ENCODE measurements at regions not wholly inside any gene's neighbourhood (a gene's known extent, or its start where the extent isn't known, plus 50 kb on each side); places are given as distances from the start of the nearest gene placed in this dataset.
"Not testable (repeated sequence)": the region's sequence is repeated elsewhere in the genome, so short reads cannot be mapped to it uniquely, and the experiment has no call there.

DNA sequence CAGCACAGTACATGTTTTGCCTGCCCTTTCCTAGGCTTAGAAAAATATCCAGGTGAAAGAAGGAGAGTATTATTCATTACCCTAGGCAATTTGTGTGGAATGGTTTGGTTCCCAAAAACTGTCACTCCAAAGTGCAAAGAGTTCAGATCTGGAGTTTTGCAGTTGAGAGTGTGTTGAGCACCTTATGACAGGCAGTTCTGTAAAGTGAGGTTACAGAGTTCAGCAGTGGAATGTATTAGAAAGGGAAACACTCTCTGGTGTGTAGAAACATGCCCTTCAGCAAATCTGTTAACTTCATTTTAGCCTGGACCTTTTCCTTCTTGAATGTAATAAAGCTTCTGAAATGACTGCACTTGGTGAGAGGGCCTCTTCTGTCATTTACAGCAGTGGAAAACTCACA, 154.0 kb upstream of the SSTR1 start:
- DNase-seq (ENCODE audit: low spot score in 2 of 2): no peak
- H3K36me3 Mint-ChIP-seq: no peaks in the 10 kb centered on the region
- H3K9me3 Mint-ChIP-seq: peaks cover 7% of the 10 kb centered on the region
- H3K27me3 Mint-ChIP-seq: no peaks in the 10 kb centered on the region
- H3K27ac Mint-ChIP-seq: no peak overlapping the region
- H3K4me3 Mint-ChIP-seq: no peak overlapping the region
- no peaks in the 10 kb centered on the region for H3K4me1 Mint-ChIP-seq
- no peak for ATAC-seq (ENCODE audit: low read depth)

GRCh38 chr14:38056270-38056669, 151.4 kb upstream of the SSTR1 start:
- H3K27ac Mint-ChIP-seq: no peak overlapping the region
- no peak for ATAC-seq (ENCODE audit: low read depth)
- no peaks in the 10 kb centered on the region for H3K36me3 Mint-ChIP-seq
- DNase-seq (ENCODE audit: low spot score in 2 of 2): no peak
- H3K4me3 Mint-ChIP-seq: no peak overlapping the region
- H3K4me1 Mint-ChIP-seq: no peaks in the 10 kb centered on the region
- no peaks in the 10 kb centered on the region for H3K27me3 Mint-ChIP-seq
- H3K9me3 Mint-ChIP-seq: peaks cover under 1% of the 10 kb centered on the region

DNA sequence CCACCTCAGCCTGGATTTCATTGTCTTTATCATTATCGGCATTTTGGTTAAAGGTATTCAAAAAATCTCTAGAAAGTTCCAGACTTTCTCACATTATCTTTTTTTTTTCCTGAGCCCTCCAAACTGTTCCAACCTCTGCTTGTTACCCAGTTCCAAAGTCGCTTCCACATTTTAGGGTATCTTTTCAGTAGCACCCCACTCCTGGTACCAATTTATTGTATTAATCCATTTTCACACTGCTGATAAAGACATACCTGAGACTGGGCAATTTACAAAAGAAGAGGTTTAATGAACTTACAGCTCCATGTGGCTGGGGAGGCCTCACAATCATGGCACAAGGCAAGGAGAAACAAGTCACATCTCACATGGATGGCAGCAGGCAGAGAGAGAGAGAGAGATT, 145.5 kb upstream of the SSTR1 start:
- not testable (repeated sequence) for H3K27ac Mint-ChIP-seq; ATAC-seq (ENCODE audit: low read depth); H3K4me1 Mint-ChIP-seq; DNase-seq (ENCODE audit: low spot score in 2 of 2); H3K9me3 Mint-ChIP-seq; H3K36me3 Mint-ChIP-seq; H3K4me3 Mint-ChIP-seq; H3K27me3 Mint-ChIP-seq

DNA sequence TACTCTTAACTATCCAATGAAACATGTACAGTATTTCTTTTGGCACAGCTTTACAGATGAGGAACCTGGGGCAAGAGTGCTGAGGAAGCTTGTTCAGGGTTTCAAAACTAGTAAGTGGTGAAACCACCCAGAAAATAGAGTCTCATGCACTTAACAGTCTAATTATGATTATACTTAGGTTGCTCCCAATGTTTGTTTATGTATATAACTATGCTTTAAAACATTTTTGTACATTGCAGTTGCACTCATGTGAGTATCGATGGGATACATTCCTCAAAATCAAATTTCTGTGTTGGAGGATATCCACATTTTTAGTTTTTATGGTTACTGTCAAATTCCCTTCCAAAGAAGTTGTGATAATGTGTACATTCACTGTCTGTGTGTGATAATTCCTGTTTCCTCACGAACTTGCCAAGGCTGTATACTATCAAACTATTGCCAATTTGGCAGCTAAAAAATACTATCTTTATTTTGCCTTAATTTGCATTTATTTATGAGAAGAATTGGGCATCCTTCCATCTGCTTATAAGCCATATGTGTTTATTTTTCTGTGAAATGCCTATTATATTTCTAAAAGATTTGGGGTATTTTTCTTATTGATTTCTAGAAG, 143.9 kb upstream of the SSTR1 start:
- Mint-ChIP-seq H3K27me3 (no peaks in the 10 kb centered on the region), H3K27ac (no peak overlapping the region), H3K4me3 (no peak overlapping the region), H3K36me3 (no peaks in the 10 kb centered on the region), H3K9me3 (peaks cover 5% of the 10 kb centered on the region), H3K4me1 (no peaks in the 10 kb centered on the region)
- ATAC-seq (ENCODE audit: low read depth): no peak
- no peak for DNase-seq (ENCODE audit: low spot score in 2 of 2)

- H3K9me3 Mint-ChIP-seq: peaks cover 5% of the 10 kb centered on the region
- no peak for ATAC-seq (ENCODE audit: low read depth)
- no peaks in the 10 kb centered on the region for H3K36me3 Mint-ChIP-seq
- DNase-seq (ENCODE audit: low spot score in 2 of 2): no peak
- no peaks in the 10 kb centered on the region for H3K27me3 Mint-ChIP-seq
- no peaks in the 10 kb centered on the region for H3K4me1 Mint-ChIP-seq
- H3K4me3 Mint-ChIP-seq: no peak overlapping the region
- H3K27ac Mint-ChIP-seq: no peak overlapping the region
Observed at GRCh38 chr14:38065106-38065762, 142.5 kb upstream of the SSTR1 start.

DNA sequence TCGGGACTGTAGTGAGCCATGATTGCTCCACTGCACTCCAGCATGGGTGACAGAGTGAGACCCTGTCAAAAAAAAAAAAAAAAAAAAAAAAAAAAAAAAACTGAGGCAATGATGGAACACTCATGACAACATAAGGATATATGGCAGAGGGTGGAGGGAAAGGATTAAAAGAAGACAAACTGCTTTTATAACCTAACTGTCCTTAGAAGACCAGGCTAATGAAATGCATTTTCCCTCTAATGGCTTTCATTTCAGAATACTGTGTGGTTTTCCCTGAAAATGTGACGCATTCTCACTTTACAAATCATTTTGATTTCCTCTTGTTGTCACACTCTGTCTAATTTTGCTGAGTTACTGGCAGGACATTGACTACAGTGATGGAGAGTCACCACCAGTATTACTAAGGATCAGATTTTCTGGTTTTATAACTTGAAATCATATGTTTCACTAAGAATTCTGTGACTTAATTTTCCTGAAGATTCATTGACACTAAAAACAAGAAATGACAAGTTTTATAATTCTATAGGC, 137.6 kb upstream of the SSTR1 start:
- no peak overlapping the region for H3K4me3 Mint-ChIP-seq
- peaks cover 4% of the 10 kb centered on the region for H3K9me3 Mint-ChIP-seq
- H3K36me3 Mint-ChIP-seq: no peaks in the 10 kb centered on the region
- ATAC-seq (ENCODE audit: low read depth): no peak
- H3K4me1 Mint-ChIP-seq: no peaks in the 10 kb centered on the region
- no peak overlapping the region for H3K27ac Mint-ChIP-seq
- DNase-seq (ENCODE audit: low spot score in 2 of 2): no peak
- no peaks in the 10 kb centered on the region for H3K27me3 Mint-ChIP-seq

GRCh38 chr14:38073641-38074040, 134.1 kb upstream of the SSTR1 start:
- no peak for ATAC-seq (ENCODE audit: low read depth)
- no peaks in the 10 kb centered on the region for H3K27me3 Mint-ChIP-seq
- peaks cover 10% of the 10 kb centered on the region for H3K9me3 Mint-ChIP-seq
- no peak overlapping the region for H3K4me3 Mint-ChIP-seq
- H3K27ac Mint-ChIP-seq: no peak overlapping the region
- peaks cover 2% of the 10 kb centered on the region for H3K36me3 Mint-ChIP-seq
- no peak for DNase-seq (ENCODE audit: low spot score in 2 of 2)
- no peaks in the 10 kb centered on the region for H3K4me1 Mint-ChIP-seq

DNA sequence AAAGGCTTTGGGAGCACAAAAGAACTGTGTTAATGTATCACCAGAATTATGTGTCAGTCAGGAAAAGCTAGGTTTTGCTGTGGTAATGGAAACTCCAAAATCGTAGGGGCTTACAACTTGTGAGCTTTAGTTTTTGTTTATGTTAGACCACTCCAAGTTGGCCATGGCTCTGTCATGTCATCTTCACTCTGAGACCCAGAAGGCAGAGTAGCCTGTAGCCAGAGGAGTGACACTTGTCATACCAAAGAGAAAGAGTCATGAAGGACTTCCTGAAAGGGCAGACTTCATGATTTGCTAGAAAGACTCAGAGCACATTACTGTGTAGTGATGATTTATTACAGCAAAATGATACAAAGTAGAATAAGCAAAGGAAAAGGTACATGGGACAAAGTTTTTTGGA, 133.6 kb upstream of the SSTR1 start:
- no peak for DNase-seq (ENCODE audit: low spot score in 2 of 2)
- H3K27ac Mint-ChIP-seq: no peak overlapping the region
- H3K4me1 Mint-ChIP-seq: no peaks in the 10 kb centered on the region
- H3K4me3 Mint-ChIP-seq: no peak overlapping the region
- no peaks in the 10 kb centered on the region for H3K27me3 Mint-ChIP-seq
- H3K9me3 Mint-ChIP-seq: peaks cover 10% of the 10 kb centered on the region
- no peak for ATAC-seq (ENCODE audit: low read depth)
- H3K36me3 Mint-ChIP-seq: peaks cover 2% of the 10 kb centered on the region

- ATAC-seq (ENCODE audit: low read depth) (no peak), DNase-seq (ENCODE audit: low spot score in 2 of 2) (no peak)
- H3K27me3 Mint-ChIP-seq: no peaks in the 10 kb centered on the region
- no peaks in the 10 kb centered on the region for H3K4me1 Mint-ChIP-seq
- H3K27ac Mint-ChIP-seq: no peak overlapping the region
- peaks cover 2% of the 10 kb centered on the region for H3K36me3 Mint-ChIP-seq
- H3K4me3 Mint-ChIP-seq: no peak overlapping the region
- H3K9me3 Mint-ChIP-seq: peaks cover 10% of the 10 kb centered on the region
Observed at GRCh38 chr14:38074754-38075153, 132.9 kb upstream of the SSTR1 start.

- Mint-ChIP-seq H3K27me3 (no peaks in the 10 kb centered on the region), H3K4me3 (no peak overlapping the region), H3K9me3 (peaks cover 10% of the 10 kb centered on the region), H3K36me3 (peaks cover 2% of the 10 kb centered on the region), H3K4me1 (no peaks in the 10 kb centered on the region), H3K27ac (no peak overlapping the region)
- DNase-seq (ENCODE audit: low spot score in 2 of 2): no peak
- ATAC-seq (ENCODE audit: low read depth): no peak
Observed at GRCh38 chr14:38078393-38078792, 129.3 kb upstream of the SSTR1 start.

DNA sequence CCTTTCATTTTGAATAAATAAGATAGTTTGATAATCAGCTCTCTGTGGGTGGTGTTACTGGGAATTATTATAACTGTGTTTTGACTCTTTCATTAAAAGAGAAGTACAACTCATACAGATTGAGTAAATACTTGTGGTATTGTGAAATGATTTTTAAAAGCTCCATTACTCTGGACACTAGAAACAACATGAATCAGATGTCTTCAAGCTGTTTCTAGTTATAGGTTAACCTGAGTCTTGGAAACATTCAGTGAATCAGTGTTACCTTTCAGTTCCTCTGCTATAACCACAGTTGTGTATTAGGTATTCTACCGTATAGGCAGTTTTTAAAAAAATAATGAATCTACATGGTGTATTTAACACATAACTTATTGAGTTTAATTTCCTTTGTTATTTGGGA, 128.4 kb upstream of the SSTR1 start:
- Mint-ChIP-seq H3K27ac (no peak overlapping the region), H3K4me1 (no peaks in the 10 kb centered on the region), H3K9me3 (peaks cover 10% of the 10 kb centered on the region), H3K36me3 (peaks cover 2% of the 10 kb centered on the region), H3K27me3 (no peaks in the 10 kb centered on the region), H3K4me3 (no peak overlapping the region)
- DNase-seq (ENCODE audit: low spot score in 2 of 2) (no peak), ATAC-seq (ENCODE audit: low read depth) (no peak)

GRCh38 chr14:38079886-38080285, 127.8 kb upstream of the SSTR1 start:
- no peak for ATAC-seq (ENCODE audit: low read depth)
- Mint-ChIP-seq H3K4me1 (no peaks in the 10 kb centered on the region), H3K27me3 (no peaks in the 10 kb centered on the region), H3K4me3 (no peak overlapping the region), H3K27ac (no peak overlapping the region), H3K36me3 (peaks cover 2% of the 10 kb centered on the region), H3K9me3 (peaks cover 8% of the 10 kb centered on the region)
- no peak for DNase-seq (ENCODE audit: low spot score in 2 of 2)

DNA sequence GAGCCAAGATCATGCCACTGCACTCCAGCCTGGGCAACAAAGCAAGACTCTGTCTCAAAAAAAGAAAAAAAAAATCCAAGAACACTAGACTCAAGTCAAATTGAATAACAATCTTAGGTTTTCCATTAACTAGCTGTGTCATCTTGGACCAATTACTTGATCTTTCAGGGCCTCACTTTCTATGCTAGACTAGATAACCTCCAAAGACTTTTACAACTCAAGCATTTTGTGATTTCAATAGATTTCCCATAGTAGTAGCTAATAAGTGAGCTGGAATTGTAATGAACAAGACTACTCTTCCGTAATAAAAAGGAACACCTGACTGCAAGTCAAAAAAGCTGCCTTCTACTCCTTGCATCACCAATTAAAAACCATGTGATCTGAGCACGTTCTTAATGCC, 127.0 kb upstream of the SSTR1 start:
- DNase-seq (ENCODE audit: low spot score in 2 of 2) (no peak), ATAC-seq (ENCODE audit: low read depth) (no peak)
- peaks cover 2% of the 10 kb centered on the region for H3K36me3 Mint-ChIP-seq
- H3K9me3 Mint-ChIP-seq: peaks cover 5% of the 10 kb centered on the region
- H3K27ac Mint-ChIP-seq: no peak overlapping the region
- no peaks in the 10 kb centered on the region for H3K4me1 Mint-ChIP-seq
- H3K4me3 Mint-ChIP-seq: no peak overlapping the region
- no peaks in the 10 kb centered on the region for H3K27me3 Mint-ChIP-seq

- H3K4me3 Mint-ChIP-seq: no peak overlapping the region
- no peaks in the 10 kb centered on the region for H3K27me3 Mint-ChIP-seq
- DNase-seq (ENCODE audit: low spot score in 2 of 2) (no peak), ATAC-seq (ENCODE audit: low read depth) (no peak)
- no peak overlapping the region for H3K27ac Mint-ChIP-seq
- H3K36me3 Mint-ChIP-seq: no peaks in the 10 kb centered on the region
- H3K9me3 Mint-ChIP-seq: peaks cover 2% of the 10 kb centered on the region
- H3K4me1 Mint-ChIP-seq: no peaks in the 10 kb centered on the region
Observed at GRCh38 chr14:38083039-38083438, 124.7 kb upstream of the SSTR1 start.

- DNase-seq (ENCODE audit: low spot score in 2 of 2): no peak
- no peak overlapping the region for H3K27ac Mint-ChIP-seq
Observed at GRCh38 chr14:38089123-38089522, 118.6 kb upstream of the SSTR1 start.

More at GRCh38 chr14:38089123-38089522, 118.6 kb upstream of the SSTR1 start:
- Mint-ChIP-seq H3K27me3 (no peaks in the 10 kb centered on the region), H3K9me3 (peaks cover 7% of the 10 kb centered on the region), H3K4me1 (no peaks in the 10 kb centered on the region), H3K4me3 (no peak overlapping the region), H3K36me3 (no peaks in the 10 kb centered on the region)
- ATAC-seq (ENCODE audit: low read depth): no peak
